ENCODE measurements at regions not wholly inside any gene's neighbourhood (a gene's known extent, or its start where the extent isn't known, plus 50 kb on each side); places are given as distances from the start of the nearest gene placed in this dataset.

GRCh38 chr20:50416269-50417022 lies 93.7 kb upstream of the PTPN1 start:
- intact Hi-C loops (cut with DNase I) = no loop called here
- ATAC-seq = peak; percentile 4
- DNase-seq (ENCODE audit: low spot score) = no peak

GRCh38 chr20:50417023-50417329 lies 93.2 kb upstream of the PTPN1 start:
- intact Hi-C loops (cut with DNase I) = no loop called here
- ATAC-seq (no peak), DNase-seq (ENCODE audit: low spot score) (no peak)

GRCh38 chr20:50417484-50418235 lies 92.5 kb upstream of the PTPN1 start:
- no peak for ATAC-seq
- intact Hi-C loops (cut with DNase I) = no loop called here
- DNase-seq (ENCODE audit: low spot score) = no peak

- ATAC-seq (no peak), DNase-seq (ENCODE audit: low spot score) (no peak)
- intact Hi-C loops (cut with DNase I) = no loop called here
These were observed 91.1 kb upstream of the PTPN1 start for GRCh38 chr20:50418890-50419642.

GRCh38 chr20:50420380-50420779 lies 89.8 kb upstream of the PTPN1 start:
- DNase-seq (ENCODE audit: low spot score) = no peak
- no peak for ATAC-seq
- intact Hi-C loops (cut with DNase I) = no loop called here

- ATAC-seq (no peak), DNase-seq (ENCODE audit: low spot score) (no peak)
- intact Hi-C loops (cut with DNase I) = no loop called here
These were observed 88.5 kb upstream of the PTPN1 start for GRCh38 chr20:50421356-50422340.

- intact Hi-C loops (cut with DNase I) = no loop called here
- DNase-seq (ENCODE audit: low spot score) (no peak), ATAC-seq (no peak)
These were observed 86.4 kb upstream of the PTPN1 start for GRCh38 chr20:50423758-50424157.

GRCh38 chr20:50425076-50425475 lies 85.1 kb upstream of the PTPN1 start:
- intact Hi-C loops (cut with DNase I) = no loop called here
- ATAC-seq (no peak), DNase-seq (ENCODE audit: low spot score) (no peak)

- intact Hi-C loops (cut with DNase I) = no loop called here
- ATAC-seq (no peak), DNase-seq (ENCODE audit: low spot score) (no peak)
These were observed 83.1 kb upstream of the PTPN1 start for GRCh38 chr20:50426866-50427718.

- peak; percentile 5 for ATAC-seq
- DNase-seq (ENCODE audit: low spot score) = no peak
- intact Hi-C loops (cut with DNase I) = no loop called here
These were observed 82.5 kb upstream of the PTPN1 start for GRCh38 chr20:50427719-50428083.

- intact Hi-C loops (cut with DNase I) = no loop called here
- DNase-seq (ENCODE audit: low spot score) (no peak), ATAC-seq (no peak)
These were observed 81.9 kb upstream of the PTPN1 start for GRCh38 chr20:50428097-50428828.

- no peak for DNase-seq (ENCODE audit: low spot score)
- intact Hi-C loops (cut with DNase I) = no loop called here
- ATAC-seq = no peak
These were observed 80.8 kb upstream of the PTPN1 start for GRCh38 chr20:50429412-50429811.

- intact Hi-C loops (cut with DNase I) = no loop called here
- ATAC-seq = peak; percentile 50
- no peak for DNase-seq (ENCODE audit: low spot score)
These were observed 79.1 kb upstream of the PTPN1 start for GRCh38 chr20:50431066-50431450.

- ATAC-seq (no peak), DNase-seq (ENCODE audit: low spot score) (no peak)
- intact Hi-C loops (cut with DNase I) = no loop called here
These were observed 77.0 kb upstream of the PTPN1 start for GRCh38 chr20:50433001-50433761.

GRCh38 chr20:50434321-50434652 lies 75.9 kb upstream of the PTPN1 start:
- intact Hi-C loops (cut with DNase I) = no loop called here
- DNase-seq (ENCODE audit: low spot score) = no peak
- no peak for ATAC-seq

- ATAC-seq (peak; percentile 38), DNase-seq (ENCODE audit: low spot score) (no peak)
- intact Hi-C loops (cut with DNase I) = no loop called here
These were observed 75.4 kb upstream of the PTPN1 start for GRCh38 chr20:50434653-50435396.
